GM12873 (cell line): ENCODE measurements at regions not wholly inside any gene's neighbourhood (a gene's known extent, or its start where the extent isn't known, plus 50 kb on each side); places are given as distances from the start of the nearest gene placed in this dataset.

Experiments
- TF ChIP-seq, protein P1 (sequence below): IDR thresholded peaks from 2 replicates; pipeline ENCODE4 v1.5.1; 2012; ENCODE audit warnings: low read depth, mild to moderate bottlenecking, moderate library complexity, low read length, control low read depth; ENCODE audit not compliant: insufficient read depth; ENCODE audit errors: missing control alignments

DNA sequence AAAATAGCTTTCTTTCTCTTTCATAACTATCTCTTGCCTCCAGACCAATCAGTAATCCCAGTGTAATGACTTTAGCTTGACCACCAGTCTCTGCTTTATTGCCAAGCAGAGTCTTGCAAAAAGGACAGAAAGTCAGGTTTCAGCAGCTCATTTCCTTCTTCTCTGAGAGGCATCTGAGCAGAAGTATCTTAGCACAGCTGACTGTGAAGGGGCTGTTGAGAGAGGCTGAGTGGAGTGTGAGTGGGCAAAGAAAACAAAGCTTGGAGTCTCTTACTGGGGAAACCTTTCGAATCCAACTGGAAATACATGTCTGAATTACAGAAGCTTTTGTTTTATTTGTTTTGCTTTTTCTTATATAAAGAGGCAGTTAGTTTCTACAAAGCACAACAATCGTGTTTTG is 170.3 kb upstream of the IGFBP7 start:
- TF ChIP-seq, protein P1, sequence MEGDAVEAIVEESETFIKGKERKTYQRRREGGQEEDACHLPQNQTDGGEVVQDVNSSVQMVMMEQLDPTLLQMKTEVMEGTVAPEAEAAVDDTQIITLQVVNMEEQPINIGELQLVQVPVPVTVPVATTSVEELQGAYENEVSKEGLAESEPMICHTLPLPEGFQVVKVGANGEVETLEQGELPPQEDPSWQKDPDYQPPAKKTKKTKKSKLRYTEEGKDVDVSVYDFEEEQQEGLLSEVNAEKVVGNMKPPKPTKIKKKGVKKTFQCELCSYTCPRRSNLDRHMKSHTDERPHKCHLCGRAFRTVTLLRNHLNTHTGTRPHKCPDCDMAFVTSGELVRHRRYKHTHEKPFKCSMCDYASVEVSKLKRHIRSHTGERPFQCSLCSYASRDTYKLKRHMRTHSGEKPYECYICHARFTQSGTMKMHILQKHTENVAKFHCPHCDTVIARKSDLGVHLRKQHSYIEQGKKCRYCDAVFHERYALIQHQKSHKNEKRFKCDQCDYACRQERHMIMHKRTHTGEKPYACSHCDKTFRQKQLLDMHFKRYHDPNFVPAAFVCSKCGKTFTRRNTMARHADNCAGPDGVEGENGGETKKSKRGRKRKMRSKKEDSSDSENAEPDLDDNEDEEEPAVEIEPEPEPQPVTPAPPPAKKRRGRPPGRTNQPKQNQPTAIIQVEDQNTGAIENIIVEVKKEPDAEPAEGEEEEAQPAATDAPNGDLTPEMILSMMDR, result no peak

DNA sequence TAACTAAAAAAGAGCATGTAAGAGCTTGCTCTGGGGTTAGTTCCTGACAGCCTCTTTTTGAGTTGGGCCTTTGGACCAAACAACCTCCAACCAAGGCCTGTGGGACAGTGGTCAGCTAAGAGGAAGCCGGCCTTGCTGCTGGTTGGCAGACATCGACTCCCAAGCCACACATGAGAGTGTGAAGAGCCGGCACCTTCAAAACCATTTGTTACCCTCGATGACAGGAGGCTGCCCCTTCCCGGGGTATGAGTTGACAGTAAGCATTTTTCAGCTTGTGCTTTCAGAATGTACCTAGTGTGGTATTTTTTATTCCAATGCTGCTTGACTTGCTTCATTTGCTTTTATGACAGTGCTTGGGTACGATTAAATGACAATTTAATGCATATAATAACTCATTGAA is 168.6 kb upstream of the IGFBP7 start:
- TF ChIP-seq, protein P1, result no peak

DNA sequence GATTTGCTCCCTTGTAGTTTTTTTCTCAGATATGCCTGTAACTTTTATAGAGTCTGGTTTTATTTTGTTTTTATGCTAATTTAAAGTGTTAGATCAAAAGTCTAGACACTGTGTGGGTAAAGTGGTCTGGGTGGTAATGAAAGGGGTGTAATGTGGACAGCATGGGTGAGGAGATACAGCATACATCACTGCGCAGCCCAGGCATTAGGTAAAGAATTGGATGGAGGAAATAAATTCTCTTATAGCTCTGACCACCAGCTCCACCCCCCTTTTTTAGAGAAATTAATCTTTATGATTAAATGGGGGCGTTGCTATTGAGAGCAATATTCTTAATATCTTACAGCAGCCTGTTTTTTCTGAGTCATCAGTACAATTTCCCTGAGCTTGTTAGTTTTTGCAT is 163.9 kb upstream of the IGFBP7 start:
- TF ChIP-seq, protein P1, result no peak

DNA sequence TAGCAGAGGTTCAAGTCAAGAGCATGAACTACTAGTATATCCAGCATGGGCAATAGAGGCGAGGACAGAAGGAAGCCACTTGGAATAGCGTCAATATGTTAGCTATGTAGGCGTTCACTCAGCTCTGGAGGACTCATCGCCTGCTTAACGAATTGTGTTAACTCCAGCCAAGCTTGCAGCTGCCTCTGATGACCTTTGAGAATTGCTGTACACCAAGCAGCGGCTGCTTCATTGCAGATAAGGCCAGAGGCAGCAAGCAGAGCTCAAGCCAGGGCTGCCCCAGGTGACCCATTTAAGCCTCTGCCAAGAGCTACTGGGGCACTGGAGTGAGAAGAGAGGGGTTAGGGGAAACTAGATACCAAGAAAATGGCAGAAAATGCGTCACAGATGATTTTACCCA is 160.2 kb upstream of the IGFBP7 start:
- TF ChIP-seq, protein P1, result no peak

DNA sequence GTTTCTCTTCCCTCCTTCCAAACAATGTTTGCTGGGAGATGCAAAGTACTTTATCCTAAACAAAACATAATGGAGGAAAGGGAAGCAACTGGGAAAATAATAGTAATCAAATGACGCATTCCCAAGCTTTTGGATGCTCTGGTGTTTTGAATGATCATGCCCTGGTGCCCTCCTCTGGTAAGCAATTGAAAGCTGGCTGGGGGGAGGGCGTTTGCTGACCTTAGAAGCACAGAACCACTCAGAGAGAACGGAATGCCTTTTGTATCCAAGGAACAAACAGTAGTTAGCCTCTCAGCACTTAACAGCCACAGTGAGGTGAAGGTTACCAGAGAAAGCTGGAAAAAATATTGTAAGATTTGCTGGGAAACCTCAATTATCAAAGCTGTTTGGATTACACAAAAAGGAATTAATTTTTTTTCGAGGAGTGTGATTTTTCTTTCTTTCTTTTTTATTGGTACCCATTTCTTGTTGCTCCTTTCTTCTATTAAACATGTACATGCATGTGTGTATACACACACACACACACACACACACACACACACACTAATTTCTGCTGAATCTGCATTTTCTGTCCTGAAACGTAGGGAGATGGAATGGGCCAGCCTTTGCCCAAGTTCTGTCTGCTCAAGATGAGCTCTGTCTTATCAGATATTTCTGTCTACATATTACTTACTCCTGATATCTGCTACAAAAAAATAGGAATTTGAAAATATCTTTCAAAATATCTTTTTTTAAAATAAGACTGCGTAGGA is 155.8 kb upstream of the IGFBP7 start:
- TF ChIP-seq, protein P1, result no peak

DNA sequence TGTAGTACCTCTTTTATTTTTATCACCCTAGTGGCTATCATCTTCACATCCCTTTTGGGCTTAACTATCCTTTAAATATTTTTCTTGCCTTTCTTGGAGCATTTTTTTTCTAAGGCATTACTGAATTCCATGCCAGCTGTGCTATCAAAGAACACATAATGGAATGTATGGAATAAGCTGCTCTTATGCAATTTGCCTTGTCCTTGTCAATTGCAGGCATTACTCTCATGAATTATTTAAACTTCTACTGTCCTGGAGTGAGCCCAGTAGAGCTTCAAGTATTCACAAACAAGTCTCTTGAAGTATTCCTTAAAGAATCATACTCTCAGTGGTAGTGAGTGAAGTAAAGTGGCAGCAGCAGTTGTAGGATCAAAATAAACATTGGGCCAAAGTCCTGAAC is 144.6 kb upstream of the IGFBP7 start:
- TF ChIP-seq, protein P1, result no peak

DNA sequence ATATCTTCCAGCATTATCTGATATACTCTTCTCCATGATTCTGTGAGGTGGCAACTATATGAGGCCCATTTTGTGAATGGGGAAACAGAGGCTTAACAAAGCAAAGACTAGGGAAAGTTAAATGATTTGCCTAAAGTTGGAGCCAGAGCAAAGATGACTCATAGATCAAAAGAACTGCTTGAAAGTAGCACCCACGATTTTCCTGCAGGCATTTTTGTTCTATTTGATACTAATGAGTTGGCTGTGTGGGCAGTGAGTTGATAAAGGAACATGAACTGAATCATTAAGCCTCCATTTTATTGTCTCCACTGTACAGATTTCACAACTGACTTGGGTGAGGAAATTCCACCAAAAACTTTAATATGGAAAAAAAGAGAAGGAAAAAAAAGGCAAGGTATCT is 138.9 kb upstream of the IGFBP7 start:
- TF ChIP-seq, protein P1, result no peak
